Lung (tissue), 11 donors: ENCODE measurements at regions not wholly inside any gene's neighbourhood (a gene's known extent, or its start where the extent isn't known, plus 50 kb on each side); places are given as distances from the start of the nearest gene placed in this dataset.

Experiments
- ATAC-seq: fragments of 200-7000 bp; cut with Tn5 transposase; one replicate; pipeline ENCODE4 v1.9.1; 2020; ENCODE audit warnings: moderate number of reproducible peaks; ENCODE audit not compliant: insufficient read depth, low FRiP score
- DNase-seq, 3 donors: peaks; one replicate each; pipeline ENCODE4 v3.0.0-alpha.2; 2013 to 2017
- H3K27ac ChIP-seq, 2 donors: one replicate each; pipeline ENCODE4 v1.5.1; 2013; ENCODE audit warnings: mild to moderate bottlenecking in 2 of 2, moderate library complexity in 2 of 2, control low read depth in 1 of 2, inconsistent platforms in 1 of 2, low read depth in 1 of 2, low read length in 1 of 2
- H3K27me3 ChIP-seq, 3 donors: one replicate each; pipeline ENCODE4 v1.5.1; 2013; ENCODE audit warnings: low read length in 2 of 3; ENCODE audit not compliant: control insufficient read depth in 3 of 3, insufficient read depth in 3 of 3
- H3K36me3 ChIP-seq, 4 donors: one replicate each; pipeline ENCODE4 v1.5.1; 2013; ENCODE audit warnings: low read length in 4 of 4, mild to moderate bottlenecking in 1 of 4, moderate library complexity in 1 of 4; ENCODE audit not compliant: control insufficient read depth in 4 of 4, insufficient read depth in 4 of 4
- H3K4me1 ChIP-seq, 5 donors: one replicate each; pipeline ENCODE4 v1.5.1; 2013; ENCODE audit warnings: low read length in 5 of 5, mild to moderate bottlenecking in 2 of 5, moderate library complexity in 1 of 5; ENCODE audit not compliant: control insufficient read depth in 5 of 5, insufficient read depth in 5 of 5
- H3K4me3 ChIP-seq: one replicate; pipeline ENCODE4 v1.5.1; 2013; ENCODE audit warnings: mild to moderate bottlenecking, control low read depth, moderate library complexity
- H3K9ac ChIP-seq, 2 donors: one replicate each; pipeline ENCODE4 v1.5.1; 2013; ENCODE audit warnings: low read length in 2 of 2, control low read depth in 1 of 2; ENCODE audit not compliant: insufficient read depth in 1 of 2
- H3K9me3 ChIP-seq, 4 donors: one replicate each; pipeline ENCODE4 v1.5.1; 2013; ENCODE audit warnings: low read length in 3 of 4, mild to moderate bottlenecking in 1 of 4, moderate library complexity in 1 of 4; ENCODE audit not compliant: control insufficient read depth in 4 of 4, insufficient read depth in 3 of 4
- CTCF ChIP-seq: IDR thresholded peaks from 2 replicates; pipeline ENCODE4 v1.5.1; 2012; ENCODE audit warnings: mild to moderate bottlenecking; ENCODE audit errors: control extremely low read depth, extremely low read depth
- WGBS, 2 donors: extraction: QIAGEN DNeasy Blood & Tissue Kit; methylation state at CpG; one replicate each; pipeline ENCODE4 v1.1.7; 2013; 5-methylcytosine and 5-hydroxymethylcytosine counted together
- donor health status: control.
- donor health status: control.
- donor health status: Bipolar disorder and iron deficiency.
- donor health status: healthy.
- donor health status: DM: yes; HTN: yes; CAD: no.

DNA sequence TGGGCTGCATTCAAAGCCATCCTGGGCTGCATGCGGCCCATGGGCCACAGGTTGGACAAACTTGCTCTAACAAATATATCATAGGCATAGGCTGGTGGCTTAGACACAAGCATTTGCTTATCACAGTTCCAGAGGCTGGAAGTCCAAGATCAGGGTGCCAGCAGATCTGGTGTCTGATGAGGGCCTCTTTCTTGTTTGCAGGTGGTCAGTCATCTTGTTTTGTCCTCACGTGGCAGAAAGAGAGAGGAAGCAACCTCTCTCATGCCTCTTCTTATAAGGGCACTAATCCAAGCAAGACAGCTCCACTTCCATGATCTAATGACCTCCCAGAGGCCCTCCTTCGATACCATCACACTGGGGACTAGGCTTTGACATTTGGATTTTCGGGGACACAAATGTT, 238.7 kb upstream of the TNRC6C start:
- 87 to 92% methylated on average over 4 of the region's 4 CpGs for WGBS, 2 donors
- Histone ChIP-seq H3K4me1 (no peaks in the 10 kb centered on the region), H3K9me3 (no peaks in the 10 kb centered on the region), H3K27me3 (no peaks in the 10 kb centered on the region), H3K9ac (no peak overlapping the region), H3K4me3 (no peak overlapping the region), H3K36me3 (no peaks in the 10 kb centered on the region), H3K27ac (no peak overlapping the region)
- no peak for TF ChIP-seq CTCF
- no peak for DNase-seq
- ATAC-seq = no peak

DNA sequence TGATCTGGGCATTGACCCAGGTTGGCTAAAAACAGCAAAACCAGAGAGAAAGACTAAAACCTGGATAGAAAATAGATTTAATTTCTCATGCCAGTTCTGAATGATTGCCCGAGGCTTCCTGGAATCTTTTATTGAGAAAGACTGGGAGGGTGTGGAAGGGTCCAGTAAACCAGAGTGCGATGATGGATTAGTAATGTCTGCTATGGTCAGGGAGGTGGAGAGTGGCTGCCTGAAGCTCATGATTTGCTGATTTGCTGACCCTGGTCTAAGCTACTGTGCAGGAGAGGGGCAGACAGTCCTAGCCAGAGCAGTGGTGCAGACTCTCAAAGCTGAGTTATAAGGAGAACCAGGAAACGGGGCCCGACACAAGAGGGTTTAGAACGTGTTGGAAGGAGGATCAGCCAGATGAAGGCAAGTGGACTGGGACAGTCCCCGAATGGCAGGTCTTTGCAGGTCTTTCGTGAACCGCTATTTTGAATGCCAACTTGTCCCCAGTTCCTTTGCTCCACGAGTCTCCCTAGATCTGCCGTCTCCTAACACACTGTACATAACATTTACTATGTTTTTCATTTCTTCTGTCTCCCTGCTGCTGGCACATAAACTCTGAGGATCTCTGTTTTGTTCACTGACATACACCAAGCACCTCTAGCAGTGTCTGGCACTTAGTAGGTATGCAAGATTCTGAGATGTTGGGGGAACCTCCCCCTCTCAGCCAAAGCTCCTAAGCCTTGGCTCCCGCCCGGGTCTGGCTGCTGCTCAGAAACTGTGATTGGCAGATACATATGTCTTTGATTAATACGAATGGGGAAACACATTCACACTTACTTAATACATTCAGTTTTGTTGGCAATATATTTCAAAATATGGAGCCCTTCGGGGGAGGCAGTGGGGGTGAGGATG, 237.3 kb upstream of the TNRC6C start:
- Histone ChIP-seq H3K9me3 (no peaks in the 10 kb centered on the region), H3K4me1 (no peaks in the 10 kb centered on the region), H3K9ac (no peak overlapping the region), H3K27me3 (no peaks in the 10 kb centered on the region), H3K27ac (no peak overlapping the region), H3K36me3 (no peaks in the 10 kb centered on the region), H3K4me3 (no peak overlapping the region)
- ATAC-seq (no peak), DNase-seq (no peak)
- whole genome bisulfite sequencing, 2 donors = 83 to 89% methylated on average over 14 of the region's 14 CpGs
- TF ChIP-seq CTCF = no peak

DNA sequence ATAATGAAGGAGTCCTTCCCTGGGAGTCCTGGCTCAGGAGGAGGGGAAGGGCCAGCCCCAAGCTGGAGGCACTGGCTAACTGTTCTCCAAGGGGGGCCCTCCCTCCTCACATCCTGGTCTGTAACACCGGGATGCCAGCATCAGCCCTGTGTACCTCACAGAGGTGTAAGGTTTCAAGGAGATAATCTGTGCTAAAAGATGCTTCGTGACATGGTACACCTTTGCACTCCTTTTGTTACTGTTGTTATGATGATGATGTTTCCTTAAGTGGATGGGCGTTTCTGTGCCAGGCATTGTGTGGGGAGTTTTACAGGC, 236.7 kb upstream of the TNRC6C start:
- DNase-seq (no peak), ATAC-seq (no peak)
- no peaks in the 10 kb centered on the region for H3K36me3 ChIP-seq
- H3K4me1 ChIP-seq = no peaks in the 10 kb centered on the region
- H3K9ac ChIP-seq = no peak overlapping the region
- no peaks in the 10 kb centered on the region for H3K27me3 ChIP-seq
- TF ChIP-seq CTCF = no peak
- H3K4me3 ChIP-seq = no peak overlapping the region
- H3K9me3 ChIP-seq = no peaks in the 10 kb centered on the region
- 74 to 75% methylated on average over 3 of the region's 3 CpGs for WGBS, 2 donors
- H3K27ac ChIP-seq = no peak overlapping the region

GRCh38 chr17:77722366-77722765, 236.1 kb upstream of the TNRC6C start:
- no peak for TF ChIP-seq CTCF
- Histone ChIP-seq H3K9ac (no peak overlapping the region), H3K27ac (no peak overlapping the region), H3K4me1 (no peaks in the 10 kb centered on the region), H3K36me3 (no peaks in the 10 kb centered on the region), H3K27me3 (no peaks in the 10 kb centered on the region), H3K9me3 (no peaks in the 10 kb centered on the region), H3K4me3 (no peak overlapping the region)
- 94% methylated on average over 8 of the region's 8 CpGs for WGBS, 2 donors
- DNase-seq (no peak), ATAC-seq (no peak)
